Liver (tissue), 8 donors: ENCODE measurements at regions not wholly inside any gene's neighbourhood (a gene's known extent, or its start where the extent isn't known, plus 50 kb on each side); places are given as distances from the start of the nearest gene placed in this dataset.

ENCODE experiments used
- DNase-seq: peaks from one replicate; pipeline ENCODE4 v3.0.0-alpha.2; 2017; ENCODE audit warnings: low spot score
- H3K27ac ChIP-seq, 2 donors: one replicate each; pipeline ENCODE4 v1.7.0; 2013; ENCODE audit warnings: inconsistent platforms in 2 of 2, low read length in 2 of 2, control low read depth in 1 of 2, low read depth in 1 of 2, mild to moderate bottlenecking in 1 of 2
- H3K27me3 ChIP-seq, 4 donors: one replicate each; pipeline versions ENCODE4 v1.6.1 to v1.7.0; 2013; ENCODE audit warnings: low read length in 3 of 4, inconsistent platforms in 1 of 4, mild to moderate bottlenecking in 1 of 4, moderate library complexity in 1 of 4; ENCODE audit not compliant: control insufficient read depth in 4 of 4, insufficient read depth in 4 of 4
- H3K36me3 ChIP-seq, 4 donors: one replicate each; pipeline versions ENCODE4 v1.6.1 to v1.7.0; 2013; ENCODE audit warnings: low read length in 3 of 4, mild to moderate bottlenecking in 3 of 4, low read depth in 1 of 4, moderate library complexity in 1 of 4; ENCODE audit not compliant: control insufficient read depth in 4 of 4, insufficient read depth in 3 of 4
- H3K4me1 ChIP-seq, 4 donors: one replicate each; pipeline versions ENCODE4 v1.6.1 to v1.7.0; 2013; ENCODE audit warnings: low read length in 3 of 4, mild to moderate bottlenecking in 3 of 4, moderate library complexity in 1 of 4; ENCODE audit not compliant: control insufficient read depth in 4 of 4, insufficient read depth in 4 of 4
- H3K4me3 ChIP-seq, 3 donors: one replicate each; pipeline versions ENCODE4 v1.6.1 to v1.7.0; 2013; ENCODE audit warnings: low read length in 3 of 3, control low read depth in 1 of 3, low read depth in 1 of 3, mild to moderate bottlenecking in 1 of 3
- H3K9ac ChIP-seq, 2 donors: one replicate each; pipeline ENCODE4 v1.7.0; 2013; ENCODE audit warnings: low read length in 2 of 2, mild to moderate bottlenecking in 2 of 2, moderate library complexity in 2 of 2, control low read depth in 1 of 2, low read depth in 1 of 2
- H3K9me3 ChIP-seq, 4 donors: one replicate each; pipeline versions ENCODE4 v1.6.1 to v1.7.0; 2013; ENCODE audit warnings: low read length in 3 of 4; ENCODE audit not compliant: control insufficient read depth in 4 of 4
- ATF3 ChIP-seq: IDR thresholded peaks from 2 replicates; pipeline ENCODE4 v1.6.1; 2016; ENCODE audit warnings: antibody characterized with exemption
- EGR1 ChIP-seq, 2 donors: IDR thresholded peaks; 2 replicates each; pipeline ENCODE4 v1.6.1; 2016 to 2018; ENCODE audit warnings: antibody characterized with exemption in 2 of 2, low read depth in 2 of 2
- FOXA1 ChIP-seq: IDR thresholded peaks from 2 replicates; pipeline ENCODE4 v1.6.1; 2016; ENCODE audit warnings: antibody characterized with exemption
- FOXA2 ChIP-seq: IDR thresholded peaks from 2 replicates; pipeline ENCODE4 v1.6.1; 2016; ENCODE audit warnings: antibody characterized with exemption
- GABPA ChIP-seq, 2 donors: IDR thresholded peaks in 1 of 2; conservative IDR thresholded peaks in 1 of 2; 2 replicates each; pipeline ENCODE4 v1.6.1; 2016; ENCODE audit warnings: antibody characterized with exemption in 2 of 2, mild to moderate bottlenecking in 1 of 2, moderate library complexity in 1 of 2
- HNF4A ChIP-seq, 2 donors: conservative IDR thresholded peaks; 2 replicates each; pipeline ENCODE4 v1.6.1; 2016; ENCODE audit warnings: antibody characterized with exemption in 2 of 2, mild to moderate bottlenecking in 2 of 2
- HNF4G ChIP-seq: IDR thresholded peaks from 2 replicates; pipeline ENCODE4 v1.6.1; 2016; ENCODE audit warnings: antibody characterized with exemption
- JUND ChIP-seq, 2 donors: IDR thresholded peaks; 2 replicates each; pipeline ENCODE4 v1.6.1; 2016; ENCODE audit warnings: antibody characterized with exemption in 2 of 2
- MAX ChIP-seq: IDR thresholded peaks from 2 replicates; pipeline ENCODE4 v1.6.1; 2016; ENCODE audit warnings: antibody characterized with exemption
- NR2F2 ChIP-seq: IDR thresholded peaks from 2 replicates; pipeline ENCODE4 v1.6.1; 2016; ENCODE audit warnings: antibody characterized with exemption
- RAD21 ChIP-seq, 2 donors: IDR thresholded peaks; 2 replicates each; pipeline ENCODE4 v1.6.1; 2016; ENCODE audit warnings: antibody characterized with exemption in 2 of 2, mild to moderate bottlenecking in 2 of 2
- RXRA ChIP-seq, 2 donors: IDR thresholded peaks; 2 replicates each; pipeline ENCODE4 v1.6.1; 2017 to 2018; ENCODE audit warnings: antibody characterized with exemption in 2 of 2, mild to moderate bottlenecking in 1 of 2
- SP1 ChIP-seq: IDR thresholded peaks from 2 replicates; pipeline ENCODE4 v1.6.1; 2018; ENCODE audit warnings: antibody characterized with exemption, mild to moderate bottlenecking
- TAF1 ChIP-seq: conservative IDR thresholded peaks from 2 replicates; pipeline ENCODE4 v1.6.1; 2016; ENCODE audit warnings: antibody characterized with exemption, mild to moderate bottlenecking
- YY1 ChIP-seq: IDR thresholded peaks from 2 replicates; pipeline ENCODE4 v1.6.1; 2016; ENCODE audit warnings: antibody characterized with exemption, mild to moderate bottlenecking
- ZBTB33 ChIP-seq: IDR thresholded peaks from 2 replicates; pipeline ENCODE4 v1.6.1; 2016; ENCODE audit warnings: antibody characterized with exemption
- WGBS: extraction: QIAGEN DNeasy Blood & Tissue Kit; methylation state at CpG from one replicate; pipeline ENCODE4 v1.1.7; 2013; 5-methylcytosine and 5-hydroxymethylcytosine counted together
- TF ChIP-seq, protein P1 (sequence below): fragments of 150-350 bp; IDR thresholded peaks from 2 replicates; pipeline ENCODE4 v1.5.1; 2017; ENCODE audit warnings: improper control_type of control experiment, low read depth, low read length; ENCODE audit not compliant: missing input control
- TF ChIP-seq, protein P2 (sequence below): IDR thresholded peaks from 2 replicates; pipeline ENCODE4 v1.6.1; 2016; ENCODE audit warnings: antibody characterized with exemption, mild to moderate bottlenecking
- donor health status: healthy.
- donor health status: healthy.
- donor health status: healthy.
- donor health status: healthy.
- donor health status: healthy.

- H3K4me3 ChIP-seq, result no peak overlapping the region
- no peaks in the 10 kb centered on the region for H3K9me3 ChIP-seq
- 94% methylated on average over 3 of the region's 3 CpGs for WGBS
- DNase-seq, result no peak
- TF ChIP-seq TAF1 (no peak), SP1 (no peak)
- peaks cover 0 to 2% (median 0%) of the 10 kb centered on the region in 4 donors for H3K27me3 ChIP-seq
- H3K4me1 ChIP-seq, result no peaks in the 10 kb centered on the region
- H3K9ac ChIP-seq, result no peak overlapping the region
- no peaks in the 10 kb centered on the region for H3K36me3 ChIP-seq
- no peak overlapping the region for H3K27ac ChIP-seq
Observed at GRCh38 chr12:71304306-71304705, 135.3 kb upstream of the LGR5 start.

GRCh38 chr12:71303199-71303598 is 136.4 kb upstream of the LGR5 start:
- Histone ChIP-seq H3K36me3 (no peaks in the 10 kb centered on the region), H3K27ac (no peak overlapping the region), H3K27me3 (peaks cover 0 to 2% (median 0%) of the 10 kb centered on the region in 4 donors), H3K4me3 (no peak overlapping the region), H3K9me3 (no peaks in the 10 kb centered on the region), H3K4me1 (no peaks in the 10 kb centered on the region), H3K9ac (no peak overlapping the region)
- TF ChIP-seq FOXA1, result no peak
- no peak for TF ChIP-seq MAX
- TF ChIP-seq HNF4A (conservative IDR thresholded peaks at IDR 0.05), result no peak
- TF ChIP-seq GABPA (IDR thresholded peaks at IDR 0.05 in 1 of 2, conservative IDR thresholded peaks at IDR 0.05 in 1 of 2), result no peak
- TF ChIP-seq EGR1 (IDR thresholded peaks at IDR 0.05; ENCODE audit: low read depth in 2 of 2), result no peak
- no peak for TF ChIP-seq RAD21 (IDR thresholded peaks at IDR 0.05)
- TF ChIP-seq YY1, result no peak
- TF ChIP-seq SP1, result no peak
- TF ChIP-seq NR2F2, result no peak
- TF ChIP-seq FOXA2, result no peak
- no peak for TF ChIP-seq ATF3
- no peak for TF ChIP-seq RXRA (IDR thresholded peaks at IDR 0.05)
- no peak for TF ChIP-seq ZBTB33
- TF ChIP-seq JUND (IDR thresholded peaks at IDR 0.05), result no peak
- TF ChIP-seq, protein P1, sequence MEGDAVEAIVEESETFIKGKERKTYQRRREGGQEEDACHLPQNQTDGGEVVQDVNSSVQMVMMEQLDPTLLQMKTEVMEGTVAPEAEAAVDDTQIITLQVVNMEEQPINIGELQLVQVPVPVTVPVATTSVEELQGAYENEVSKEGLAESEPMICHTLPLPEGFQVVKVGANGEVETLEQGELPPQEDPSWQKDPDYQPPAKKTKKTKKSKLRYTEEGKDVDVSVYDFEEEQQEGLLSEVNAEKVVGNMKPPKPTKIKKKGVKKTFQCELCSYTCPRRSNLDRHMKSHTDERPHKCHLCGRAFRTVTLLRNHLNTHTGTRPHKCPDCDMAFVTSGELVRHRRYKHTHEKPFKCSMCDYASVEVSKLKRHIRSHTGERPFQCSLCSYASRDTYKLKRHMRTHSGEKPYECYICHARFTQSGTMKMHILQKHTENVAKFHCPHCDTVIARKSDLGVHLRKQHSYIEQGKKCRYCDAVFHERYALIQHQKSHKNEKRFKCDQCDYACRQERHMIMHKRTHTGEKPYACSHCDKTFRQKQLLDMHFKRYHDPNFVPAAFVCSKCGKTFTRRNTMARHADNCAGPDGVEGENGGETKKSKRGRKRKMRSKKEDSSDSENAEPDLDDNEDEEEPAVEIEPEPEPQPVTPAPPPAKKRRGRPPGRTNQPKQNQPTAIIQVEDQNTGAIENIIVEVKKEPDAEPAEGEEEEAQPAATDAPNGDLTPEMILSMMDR, result no peak
- TF ChIP-seq TAF1, result no peak
- TF ChIP-seq, protein P2, sequence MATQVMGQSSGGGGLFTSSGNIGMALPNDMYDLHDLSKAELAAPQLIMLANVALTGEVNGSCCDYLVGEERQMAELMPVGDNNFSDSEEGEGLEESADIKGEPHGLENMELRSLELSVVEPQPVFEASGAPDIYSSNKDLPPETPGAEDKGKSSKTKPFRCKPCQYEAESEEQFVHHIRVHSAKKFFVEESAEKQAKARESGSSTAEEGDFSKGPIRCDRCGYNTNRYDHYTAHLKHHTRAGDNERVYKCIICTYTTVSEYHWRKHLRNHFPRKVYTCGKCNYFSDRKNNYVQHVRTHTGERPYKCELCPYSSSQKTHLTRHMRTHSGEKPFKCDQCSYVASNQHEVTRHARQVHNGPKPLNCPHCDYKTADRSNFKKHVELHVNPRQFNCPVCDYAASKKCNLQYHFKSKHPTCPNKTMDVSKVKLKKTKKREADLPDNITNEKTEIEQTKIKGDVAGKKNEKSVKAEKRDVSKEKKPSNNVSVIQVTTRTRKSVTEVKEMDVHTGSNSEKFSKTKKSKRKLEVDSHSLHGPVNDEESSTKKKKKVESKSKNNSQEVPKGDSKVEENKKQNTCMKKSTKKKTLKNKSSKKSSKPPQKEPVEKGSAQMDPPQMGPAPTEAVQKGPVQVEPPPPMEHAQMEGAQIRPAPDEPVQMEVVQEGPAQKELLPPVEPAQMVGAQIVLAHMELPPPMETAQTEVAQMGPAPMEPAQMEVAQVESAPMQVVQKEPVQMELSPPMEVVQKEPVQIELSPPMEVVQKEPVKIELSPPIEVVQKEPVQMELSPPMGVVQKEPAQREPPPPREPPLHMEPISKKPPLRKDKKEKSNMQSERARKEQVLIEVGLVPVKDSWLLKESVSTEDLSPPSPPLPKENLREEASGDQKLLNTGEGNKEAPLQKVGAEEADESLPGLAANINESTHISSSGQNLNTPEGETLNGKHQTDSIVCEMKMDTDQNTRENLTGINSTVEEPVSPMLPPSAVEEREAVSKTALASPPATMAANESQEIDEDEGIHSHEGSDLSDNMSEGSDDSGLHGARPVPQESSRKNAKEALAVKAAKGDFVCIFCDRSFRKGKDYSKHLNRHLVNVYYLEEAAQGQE, result no peak
- TF ChIP-seq HNF4G, result no peak
- DNase-seq, result no peak
